Testis (tissue), 2 donors: ENCODE measurements at regions not wholly inside any gene's neighbourhood (a gene's known extent, or its start where the extent isn't known, plus 50 kb on each side); places are given as distances from the start of the nearest gene placed in this dataset.

Experiments
- POLR2A ChIP-seq: fragments of 450-650 bp; IDR thresholded peaks from one replicate; pipeline ENCODE4 v1.6.1; 2017; ENCODE audit warnings: antibody characterized with exemption, mild to moderate bottlenecking, moderate library complexity
- TF ChIP-seq, protein P1 (sequence below), 3 experiments: fragments of 450-650 bp in 2 of 3; fragments of 200-600 bp in 1 of 3; sonication (generic) in 1 of 3; IDR thresholded peaks; one replicate each; pipeline ENCODE4 v1.5.1; 2016 to 2019; ENCODE audit warnings: antibody characterized with exemption in 3 of 3, mild to moderate bottlenecking in 2 of 3, moderate library complexity in 1 of 3

DNA sequence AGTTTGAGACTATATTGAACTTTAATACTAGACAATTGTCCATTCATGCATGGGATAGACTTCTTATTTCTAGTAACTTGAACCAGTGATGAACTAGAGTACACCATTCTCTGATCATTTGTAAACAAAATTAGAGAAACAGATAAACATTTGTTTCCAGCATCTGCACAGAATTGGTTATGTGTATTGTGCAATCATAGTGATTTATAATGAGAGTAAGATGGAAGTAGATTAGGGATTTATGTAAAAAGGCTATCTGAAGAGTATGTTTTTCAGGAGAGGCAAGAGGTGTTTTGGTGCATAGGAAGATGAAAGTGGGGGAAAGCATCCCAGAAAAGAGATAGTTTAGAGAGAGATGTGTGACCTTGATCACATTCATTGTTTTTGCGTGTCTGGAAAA, 695.0 kb downstream of the SQOR start:
- TF ChIP-seq, protein P1, sequence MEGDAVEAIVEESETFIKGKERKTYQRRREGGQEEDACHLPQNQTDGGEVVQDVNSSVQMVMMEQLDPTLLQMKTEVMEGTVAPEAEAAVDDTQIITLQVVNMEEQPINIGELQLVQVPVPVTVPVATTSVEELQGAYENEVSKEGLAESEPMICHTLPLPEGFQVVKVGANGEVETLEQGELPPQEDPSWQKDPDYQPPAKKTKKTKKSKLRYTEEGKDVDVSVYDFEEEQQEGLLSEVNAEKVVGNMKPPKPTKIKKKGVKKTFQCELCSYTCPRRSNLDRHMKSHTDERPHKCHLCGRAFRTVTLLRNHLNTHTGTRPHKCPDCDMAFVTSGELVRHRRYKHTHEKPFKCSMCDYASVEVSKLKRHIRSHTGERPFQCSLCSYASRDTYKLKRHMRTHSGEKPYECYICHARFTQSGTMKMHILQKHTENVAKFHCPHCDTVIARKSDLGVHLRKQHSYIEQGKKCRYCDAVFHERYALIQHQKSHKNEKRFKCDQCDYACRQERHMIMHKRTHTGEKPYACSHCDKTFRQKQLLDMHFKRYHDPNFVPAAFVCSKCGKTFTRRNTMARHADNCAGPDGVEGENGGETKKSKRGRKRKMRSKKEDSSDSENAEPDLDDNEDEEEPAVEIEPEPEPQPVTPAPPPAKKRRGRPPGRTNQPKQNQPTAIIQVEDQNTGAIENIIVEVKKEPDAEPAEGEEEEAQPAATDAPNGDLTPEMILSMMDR (IDR thresholded peaks at IDR 0.05) = no peak
- no peak for TF ChIP-seq POLR2A
